HG03460 (cell line): ENCODE measurements at regions not wholly inside any gene's neighbourhood (a gene's known extent, or its start where the extent isn't known, plus 50 kb on each side); places are given as distances from the start of the nearest gene placed in this dataset.
"Not testable (repeated sequence)": the region's sequence is repeated elsewhere in the genome, so short reads cannot be mapped to it uniquely, and the experiment has no call there.

Experiments
- ATAC-seq: cut with Tn5 transposase; IDR thresholded peaks from one replicate; pipeline ENCODE4 v1.9.1; 2021; ENCODE audit not compliant: unreplicated experiment

GRCh38 chr3:137582484-137582883, 181.6 kb upstream of the SOX14 start:
- no peak for ATAC-seq

- no peak for ATAC-seq
Observed at GRCh38 chr3:137583256-137583655, 180.9 kb upstream of the SOX14 start.

GRCh38 chr3:137588871-137589270, 175.2 kb upstream of the SOX14 start:
- ATAC-seq = no peak

GRCh38 chr3:137595415-137595814, 168.7 kb upstream of the SOX14 start:
- not testable (repeated sequence) for ATAC-seq

- no peak for ATAC-seq
Observed at GRCh38 chr3:137610723-137611122, 153.4 kb upstream of the SOX14 start.

- no peak for ATAC-seq
Observed at GRCh38 chr3:137612291-137612690, 151.8 kb upstream of the SOX14 start.

GRCh38 chr3:137615659-137616418, 148.3 kb upstream of the SOX14 start:
- no peak for ATAC-seq

- ATAC-seq = no peak
Observed at GRCh38 chr3:137641879-137642704, 122.0 kb upstream of the SOX14 start.

GRCh38 chr3:137642831-137643230, 121.3 kb upstream of the SOX14 start:
- ATAC-seq = no peak

GRCh38 chr3:137647179-137647578, 116.9 kb upstream of the SOX14 start:
- ATAC-seq = no peak

- ATAC-seq = no peak
Observed at GRCh38 chr3:137669519-137670060, 94.5 kb upstream of the SOX14 start.

GRCh38 chr3:137687181-137687879, 76.8 kb upstream of the SOX14 start:
- no peak for ATAC-seq

GRCh38 chr3:137692803-137693431, 71.2 kb upstream of the SOX14 start:
- ATAC-seq = no peak

GRCh38 chr3:137693791-137694190, 70.3 kb upstream of the SOX14 start:
- ATAC-seq = no peak

GRCh38 chr3:137694836-137695235, 69.3 kb upstream of the SOX14 start:
- no peak for ATAC-seq

- no peak for ATAC-seq
Observed at GRCh38 chr3:137695351-137695750, 68.8 kb upstream of the SOX14 start.

GRCh38 chr3:137709011-137709601, 55.0 kb upstream of the SOX14 start:
- no peak for ATAC-seq

- ATAC-seq = not testable (repeated sequence)
Observed at GRCh38 chr3:137713965-137714364, 50.1 kb upstream of the SOX14 start.
